GM12892 (cell line): ENCODE measurements at regions not wholly inside any gene's neighbourhood (a gene's known extent, or its start where the extent isn't known, plus 50 kb on each side); places are given as distances from the start of the nearest gene placed in this dataset.

Source experiments
- POLR2A ChIP-seq: IDR thresholded peaks from 2 replicates; pipeline ENCODE4 v1.6.1; 2011; ENCODE audit warnings: low read depth, low read length, control low read depth
- POLR2AphosphoS5 ChIP-seq: IDR thresholded peaks from 2 replicates; pipeline ENCODE4 v1.6.1; 2011; ENCODE audit warnings: low read depth, low read length, control low read depth
- TAF1 ChIP-seq: IDR thresholded peaks from 2 replicates; pipeline ENCODE4 v1.6.1; 2011; ENCODE audit warnings: low read depth, mild to moderate bottlenecking, control low read depth, low read length, borderline replicate concordance

DNA sequence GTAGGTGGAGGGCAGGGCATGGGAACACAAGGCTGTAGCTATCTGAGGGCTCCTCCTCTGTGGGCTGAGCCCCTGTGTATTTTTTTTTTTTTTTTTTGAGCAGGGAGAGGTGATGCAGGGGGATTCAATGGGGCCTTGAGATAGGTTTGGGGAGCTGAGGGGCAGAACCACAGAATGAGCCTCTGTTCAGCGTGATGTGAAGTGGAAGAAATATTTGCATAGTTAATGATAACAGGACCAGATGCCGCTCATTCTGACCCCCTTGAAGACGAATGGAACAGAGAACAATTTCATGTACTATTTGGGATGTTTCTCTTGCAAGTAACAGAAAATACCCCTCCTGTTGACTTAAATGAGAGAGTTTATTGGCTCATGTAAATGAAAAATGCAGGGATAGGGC is 69.7 kb upstream of the EMX2 start:
- no peak for TF ChIP-seq POLR2A
- no peak for TF ChIP-seq POLR2AphosphoS5
- no peak for TF ChIP-seq TAF1
